WTC11 (cell line): ENCODE measurements at regions not wholly inside any gene's neighbourhood (a gene's known extent, or its start where the extent isn't known, plus 50 kb on each side); places are given as distances from the start of the nearest gene placed in this dataset.

Source experiments
- ATAC-seq: fragments of 200-7000 bp; cut with Tn5 transposase; 2 replicates; pipeline ENCODE4 v1.10.0; 2021; ENCODE audit warnings: mild to moderate bottlenecking, moderate library complexity
- CTCF ChIA-PET: fragments of 300-600 bp; sonication (Branson Sonifier 250); formaldehyde crosslinking; loops from one replicate; lab custom pipeline; 2021; ENCODE audit warnings: antibody characterized with exemption; lab: Charles Lee
- POLR2A ChIA-PET: fragments of 350-600 bp; sonication (Branson Sonifier 250); formaldehyde crosslinking; loops from one replicate; lab custom pipeline; 2021; ENCODE audit warnings: antibody characterized with exemption; lab: Charles Lee
- DNase-seq: peaks from one replicate; pipeline ENCODE4 v3.0.0; 2021; ENCODE audit warnings: low spot score
- H3K27ac Mint-ChIP-seq: 2 replicates; pipeline ENCODE4 v1.8.0; 2021; ENCODE audit warnings: mixed read lengths
- H3K27me3 Mint-ChIP-seq: 2 replicates; pipeline ENCODE4 v1.8.0; 2021; ENCODE audit warnings: low read depth, mild to moderate bottlenecking, moderate library complexity, mixed read lengths
- H3K36me3 Mint-ChIP-seq: 2 replicates; pipeline ENCODE4 v1.8.0; 2021; ENCODE audit warnings: mixed read lengths
- H3K4me1 Mint-ChIP-seq: 2 replicates; pipeline ENCODE4 v1.8.0; 2022; ENCODE audit warnings: mixed read lengths
- H3K4me3 Mint-ChIP-seq: 2 replicates; pipeline ENCODE4 v1.8.0; 2021; ENCODE audit warnings: mild to moderate bottlenecking, moderate library complexity, mixed read lengths
- H3K9me3 Mint-ChIP-seq: 2 replicates; pipeline ENCODE4 v1.8.0; 2021; ENCODE audit warnings: mixed read lengths
- ARID4B ChIP-seq: sonication (generic); formaldehyde crosslinking; IDR thresholded peaks from 2 replicates; pipeline ENCODE4 v1.8.0; 2023; ENCODE audit warnings: missing genetic modification reagents, mild to moderate bottlenecking, borderline replicate concordance
- ATF6 ChIP-seq: sonication (generic); formaldehyde crosslinking; IDR thresholded peaks from 2 replicates; pipeline ENCODE4 v1.8.1; 2023; ENCODE audit warnings: mild to moderate bottlenecking, missing genetic modification reagents
- IRF2 ChIP-seq: sonication (generic); formaldehyde crosslinking; IDR thresholded peaks from 2 replicates; pipeline ENCODE4 v1.8.0; 2022; ENCODE audit warnings: low read depth, missing genetic modification reagents, borderline replicate concordance
- MAX ChIP-seq: sonication (generic); formaldehyde crosslinking; IDR thresholded peaks from 2 replicates; pipeline ENCODE4 v1.8.0; 2022; ENCODE audit warnings: mild to moderate bottlenecking, missing genetic modification reagents
- MYBL2 ChIP-seq: sonication (generic); formaldehyde crosslinking; IDR thresholded peaks from 2 replicates; pipeline ENCODE4 v1.8.1; 2023; ENCODE audit warnings: mild to moderate bottlenecking, moderate library complexity, missing genetic modification reagents
- NFYB ChIP-seq: sonication (generic); formaldehyde crosslinking; conservative IDR thresholded peaks from 2 replicates; pipeline ENCODE4 v1.8.0; 2022; ENCODE audit warnings: low read depth, missing genetic modification reagents
- NR2C2 ChIP-seq: sonication (generic); formaldehyde crosslinking; IDR thresholded peaks from 2 replicates; pipeline ENCODE4 v1.8.0; 2022; ENCODE audit warnings: mild to moderate bottlenecking, missing genetic modification reagents
- PRDM15 ChIP-seq: sonication (generic); formaldehyde crosslinking; IDR thresholded peaks from 2 replicates; pipeline ENCODE4 v1.8.0; 2022; ENCODE audit warnings: missing genetic modification reagents
- SOX15 ChIP-seq: fragments of 250-450 bp; sonication (Bioruptor Pico); IDR thresholded peaks from 2 replicates; pipeline ENCODE4 v1.9.0; 2021; ENCODE audit warnings: mild to moderate bottlenecking
- USF1 ChIP-seq: sonication (generic); formaldehyde crosslinking; IDR thresholded peaks from 2 replicates; pipeline ENCODE4 v1.8.0; 2022; ENCODE audit warnings: mild to moderate bottlenecking, missing genetic modification reagents
- ZBTB43 ChIP-seq: sonication (generic); formaldehyde crosslinking; IDR thresholded peaks from 2 replicates; pipeline ENCODE4 v1.8.1; 2023; ENCODE audit warnings: mild to moderate bottlenecking, missing genetic modification reagents
- ZNF671 ChIP-seq: fragments of 250-450 bp; sonication (Bioruptor Pico); IDR thresholded peaks from 2 replicates; pipeline ENCODE4 v1.8.0; 2021; ENCODE audit warnings: mild to moderate bottlenecking

GRCh38 chr6:8658416-8658815 lies 223.1 kb upstream of the SLC35B3 start:
- CTCF ChIA-PET, result no interaction called here

More at GRCh38 chr6:8658416-8658815, 223.1 kb upstream of the SLC35B3 start:
- POLR2A ChIA-PET, result no interaction called here
- Mint-ChIP-seq H3K27me3 (no peaks in the 10 kb centered on the region), H3K27ac (no peak overlapping the region)
- DNase-seq, result no peak
- peak; percentile 73; the same call in 1 of the 2 replicates for ATAC-seq
- TF ChIP-seq PRDM15 (CRISPR knock-in tag) (no peak), ARID4B (CRISPR knock-in tag) (no peak), MAX (CRISPR knock-in tag) (no peak), ATF6 (no peak), NFYB (no peak), SOX15 (CRISPR knock-in tag) (no peak), ZNF671 (no peak), IRF2 (CRISPR knock-in tag) (no peak), ZBTB43 (CRISPR knock-in tag) (no peak), NR2C2 (no peak), MYBL2 (CRISPR knock-in tag) (no peak), USF1 (CRISPR knock-in tag) (no peak)
- TF ChIP-seq, all 79 proteins: peak for 0
- Mint-ChIP-seq H3K4me3 (no peak overlapping the region), H3K36me3 (no peaks in the 10 kb centered on the region), H3K9me3 (no peaks in the 10 kb centered on the region), H3K4me1 (peaks cover 8% of the 10 kb centered on the region)
